ENCODE measurements at regions not wholly inside any gene's neighbourhood (a gene's known extent, or its start where the extent isn't known, plus 50 kb on each side); places are given as distances from the start of the nearest gene placed in this dataset.
"Not testable (repeated sequence)": the region's sequence is repeated elsewhere in the genome, so short reads cannot be mapped to it uniquely, and the experiment has no call there.

DNA sequence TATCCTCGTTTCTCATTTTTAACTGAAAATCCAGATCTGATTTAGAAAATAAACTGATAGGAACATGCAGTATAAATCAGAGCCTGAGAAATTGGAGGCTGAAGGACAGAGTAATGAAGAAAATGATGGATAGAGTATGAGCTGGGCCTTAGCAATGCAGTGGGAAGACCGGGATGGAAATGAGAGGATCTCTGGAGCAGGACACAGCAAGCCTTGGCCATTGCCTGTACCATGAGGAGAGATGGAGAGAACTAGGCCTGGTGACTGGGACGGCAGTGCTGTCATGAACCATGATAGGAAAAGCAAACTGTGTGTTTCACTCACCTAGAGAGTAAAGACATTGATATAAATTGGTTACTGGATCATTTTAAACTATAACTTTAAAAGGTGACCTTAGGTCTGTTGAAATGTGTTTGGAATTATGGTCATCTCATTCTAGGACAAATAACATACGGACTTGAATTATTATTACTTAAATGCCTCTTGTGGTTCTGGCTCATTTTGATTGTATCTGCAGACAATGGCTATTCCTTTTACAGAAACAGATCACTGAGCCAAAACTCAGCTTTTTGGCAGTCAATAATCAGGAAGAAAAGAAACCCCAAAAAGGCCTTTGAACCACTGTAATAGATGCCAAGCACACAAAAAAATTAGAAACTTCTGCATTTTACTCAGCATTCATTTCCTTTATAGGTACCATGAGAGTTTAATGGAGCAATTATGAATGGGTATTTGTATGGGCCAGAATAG, 251.9 kb upstream of the PRKD1 start:
- Mint-ChIP-seq H3K4me1 (ENCODE audit: low read depth) (no peaks in the 10 kb centered on the region), H3K9me3 (ENCODE audit: insufficient read depth) (peaks cover 4% of the 10 kb centered on the region), H3K27me3 (ENCODE audit: low read depth) (no peaks in the 10 kb centered on the region), H3K27ac (no peak overlapping the region), H3K4me3 (no peak overlapping the region), H3K36me3 (ENCODE audit: low read depth) (no peaks in the 10 kb centered on the region)
- DNase-seq (no peak), ATAC-seq (no peak)
- CTCF ChIA-PET: interaction anchor here (1.0 kb wide), 1 partner anchor 91 kb away, joined by 3 read pairs; no protein-coding TSS in a partner anchor
- POLR2A ChIA-PET: no interaction called here

GRCh38 chr14:30180219-30180618, 252.6 kb upstream of the PRKD1 start:
- H3K27me3 Mint-ChIP-seq (ENCODE audit: low read depth): no peaks in the 10 kb centered on the region
- ChIA-PET CTCF (no interaction called here), POLR2A (no interaction called here)
- no peak overlapping the region for H3K4me3 Mint-ChIP-seq
- no peak overlapping the region for H3K27ac Mint-ChIP-seq
- DNase-seq (no peak), ATAC-seq (no peak)
- no peaks in the 10 kb centered on the region for H3K4me1 Mint-ChIP-seq (ENCODE audit: low read depth)
- peaks cover 4% of the 10 kb centered on the region for H3K9me3 Mint-ChIP-seq (ENCODE audit: insufficient read depth)
- H3K36me3 Mint-ChIP-seq (ENCODE audit: low read depth): no peaks in the 10 kb centered on the region

DNA sequence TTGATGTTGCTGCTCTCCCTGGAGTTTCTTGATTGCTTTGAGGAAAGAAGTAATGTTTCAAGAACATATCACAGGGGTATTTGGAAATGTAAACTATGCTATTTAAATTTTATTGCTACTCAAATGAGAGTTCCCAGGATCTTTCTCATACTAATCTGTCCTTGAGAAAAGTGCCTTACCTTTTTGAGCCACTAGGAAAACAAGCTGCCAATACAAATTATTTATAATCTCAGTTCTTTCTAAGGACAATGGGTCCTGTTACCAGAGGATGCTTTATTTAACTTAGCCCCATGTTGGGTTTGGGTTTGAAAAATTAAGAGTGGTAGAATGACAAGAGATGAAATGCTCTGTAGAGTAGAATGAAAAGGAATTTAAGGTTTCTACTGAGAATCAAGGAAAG, 258.2 kb upstream of the PRKD1 start:
- Mint-ChIP-seq H3K27me3 (ENCODE audit: low read depth) (no peaks in the 10 kb centered on the region), H3K27ac (no peak overlapping the region), H3K4me3 (no peak overlapping the region), H3K36me3 (ENCODE audit: low read depth) (no peaks in the 10 kb centered on the region), H3K4me1 (ENCODE audit: low read depth) (no peaks in the 10 kb centered on the region), H3K9me3 (ENCODE audit: insufficient read depth) (no peaks in the 10 kb centered on the region)
- DNase-seq (no peak), ATAC-seq (no peak)
- ChIA-PET CTCF (no interaction called here), POLR2A (no interaction called here)

DNA sequence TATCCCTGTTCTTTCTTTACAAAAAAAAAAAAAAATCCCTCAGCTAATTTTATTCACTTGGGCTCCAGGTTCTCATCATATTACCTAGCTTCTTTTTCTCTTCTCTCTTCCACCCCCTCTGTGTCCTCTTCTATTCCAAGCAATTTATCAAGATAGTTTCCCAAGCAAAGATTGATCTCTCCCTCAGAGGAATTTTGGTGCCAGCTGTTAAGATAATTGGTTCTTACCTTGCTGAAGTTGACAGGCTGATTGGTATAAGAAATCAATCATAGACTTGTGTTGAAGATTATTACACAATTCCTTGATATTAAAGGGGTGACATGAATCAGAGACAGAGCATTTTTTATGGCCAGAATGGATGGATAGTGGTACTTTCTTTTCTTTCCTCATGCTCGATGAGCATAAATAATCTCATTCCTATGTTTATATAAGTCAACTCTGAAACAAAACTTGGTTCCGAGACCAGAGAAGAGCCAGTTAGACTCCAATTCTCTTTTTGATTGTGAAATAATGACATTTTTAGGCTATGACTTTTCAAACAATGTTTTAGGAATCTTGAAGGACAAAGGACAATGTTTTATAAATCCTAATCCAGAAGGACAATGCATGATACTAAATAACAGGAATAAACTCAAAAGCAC, 264.1 kb upstream of the PRKD1 start:
- ChIA-PET CTCF (no interaction called here), POLR2A (no interaction called here)
- H3K4me3 Mint-ChIP-seq: no peak overlapping the region
- no peaks in the 10 kb centered on the region for H3K9me3 Mint-ChIP-seq (ENCODE audit: insufficient read depth)
- no peaks in the 10 kb centered on the region for H3K27me3 Mint-ChIP-seq (ENCODE audit: low read depth)
- ATAC-seq (no peak), DNase-seq (no peak)
- H3K36me3 Mint-ChIP-seq (ENCODE audit: low read depth): no peaks in the 10 kb centered on the region
- no peak overlapping the region for H3K27ac Mint-ChIP-seq
- no peaks in the 10 kb centered on the region for H3K4me1 Mint-ChIP-seq (ENCODE audit: low read depth)

GRCh38 chr14:30193101-30193500, 265.5 kb upstream of the PRKD1 start:
- Mint-ChIP-seq H3K27me3 (ENCODE audit: low read depth) (no peaks in the 10 kb centered on the region), H3K4me1 (ENCODE audit: low read depth) (no peaks in the 10 kb centered on the region), H3K36me3 (ENCODE audit: low read depth) (no peaks in the 10 kb centered on the region), H3K9me3 (ENCODE audit: insufficient read depth) (no peaks in the 10 kb centered on the region), H3K4me3 (no peak overlapping the region), H3K27ac (no peak overlapping the region)
- ATAC-seq: no peak
- DNase-seq: no peak
- ChIA-PET POLR2A (no interaction called here), CTCF (no interaction called here)

GRCh38 chr14:30193845-30194501, 266.3 kb upstream of the PRKD1 start:
- no peaks in the 10 kb centered on the region for H3K36me3 Mint-ChIP-seq (ENCODE audit: low read depth)
- no peaks in the 10 kb centered on the region for H3K9me3 Mint-ChIP-seq (ENCODE audit: insufficient read depth)
- H3K27me3 Mint-ChIP-seq (ENCODE audit: low read depth): no peaks in the 10 kb centered on the region
- ATAC-seq: no peak
- no peak overlapping the region for H3K27ac Mint-ChIP-seq
- ChIA-PET POLR2A (no interaction called here), CTCF (no interaction called here)
- H3K4me3 Mint-ChIP-seq: no peak overlapping the region
- no peak for DNase-seq
- H3K4me1 Mint-ChIP-seq (ENCODE audit: low read depth): no peaks in the 10 kb centered on the region

- no peaks in the 10 kb centered on the region for H3K4me1 Mint-ChIP-seq (ENCODE audit: low read depth)
- no peaks in the 10 kb centered on the region for H3K27me3 Mint-ChIP-seq (ENCODE audit: low read depth)
- ATAC-seq (no peak), DNase-seq (no peak)
- CTCF ChIA-PET: no interaction called here
- H3K9me3 Mint-ChIP-seq (ENCODE audit: insufficient read depth): no peaks in the 10 kb centered on the region
- POLR2A ChIA-PET: no interaction called here
- no peak overlapping the region for H3K4me3 Mint-ChIP-seq
- H3K27ac Mint-ChIP-seq: no peak overlapping the region
- H3K36me3 Mint-ChIP-seq (ENCODE audit: low read depth): no peaks in the 10 kb centered on the region
These were observed 267.1 kb upstream of the PRKD1 start for GRCh38 chr14:30194741-30195148.

- ATAC-seq (no peak), DNase-seq (no peak)
- POLR2A ChIA-PET: no interaction called here
These were observed 268.3 kb upstream of the PRKD1 start for GRCh38 chr14:30195941-30196340.

GRCh38 chr14:30196861-30197260, 269.2 kb upstream of the PRKD1 start:
- Mint-ChIP-seq H3K9me3 (ENCODE audit: insufficient read depth) (no peaks in the 10 kb centered on the region), H3K4me1 (ENCODE audit: low read depth) (no peaks in the 10 kb centered on the region), H3K36me3 (ENCODE audit: low read depth) (no peaks in the 10 kb centered on the region), H3K4me3 (no peak overlapping the region), H3K27me3 (ENCODE audit: low read depth) (no peaks in the 10 kb centered on the region), H3K27ac (no peak overlapping the region)
- ChIA-PET POLR2A (no interaction called here), CTCF (no interaction called here)
- no peak for DNase-seq
- no peak for ATAC-seq

More at GRCh38 chr14:30195941-30196340, 268.3 kb upstream of the PRKD1 start:
- H3K9me3 Mint-ChIP-seq (ENCODE audit: insufficient read depth): no peaks in the 10 kb centered on the region
- no peaks in the 10 kb centered on the region for H3K36me3 Mint-ChIP-seq (ENCODE audit: low read depth)
- no peaks in the 10 kb centered on the region for H3K27me3 Mint-ChIP-seq (ENCODE audit: low read depth)
- CTCF ChIA-PET: no interaction called here
- no peaks in the 10 kb centered on the region for H3K4me1 Mint-ChIP-seq (ENCODE audit: low read depth)
- H3K4me3 Mint-ChIP-seq: no peak overlapping the region
- no peak overlapping the region for H3K27ac Mint-ChIP-seq

DNA sequence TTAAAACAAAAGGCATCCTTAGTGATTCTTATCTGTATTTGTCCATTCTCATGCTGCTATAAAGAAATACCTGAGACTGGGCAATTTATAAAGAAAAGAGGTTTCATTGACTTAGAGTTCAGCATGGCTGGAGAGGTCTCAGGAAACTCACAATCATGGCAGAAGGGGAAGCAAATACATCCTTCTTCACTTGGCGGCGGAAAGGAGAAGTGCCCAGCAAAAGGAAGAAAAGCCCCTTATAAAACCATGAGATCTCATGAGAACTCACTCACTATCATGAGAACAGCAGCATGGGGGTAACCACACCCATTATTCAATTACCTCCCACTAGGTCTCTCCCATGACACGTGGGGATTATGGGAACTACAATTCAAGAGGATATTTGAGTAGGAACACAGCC, 271.1 kb upstream of the PRKD1 start:
- H3K4me1 Mint-ChIP-seq (ENCODE audit: low read depth); POLR2A ChIA-PET; DNase-seq; H3K27ac Mint-ChIP-seq; H3K36me3 Mint-ChIP-seq (ENCODE audit: low read depth); H3K27me3 Mint-ChIP-seq (ENCODE audit: low read depth); ATAC-seq; CTCF ChIA-PET; H3K9me3 Mint-ChIP-seq (ENCODE audit: insufficient read depth); H3K4me3 Mint-ChIP-seq: not testable (repeated sequence)

DNA sequence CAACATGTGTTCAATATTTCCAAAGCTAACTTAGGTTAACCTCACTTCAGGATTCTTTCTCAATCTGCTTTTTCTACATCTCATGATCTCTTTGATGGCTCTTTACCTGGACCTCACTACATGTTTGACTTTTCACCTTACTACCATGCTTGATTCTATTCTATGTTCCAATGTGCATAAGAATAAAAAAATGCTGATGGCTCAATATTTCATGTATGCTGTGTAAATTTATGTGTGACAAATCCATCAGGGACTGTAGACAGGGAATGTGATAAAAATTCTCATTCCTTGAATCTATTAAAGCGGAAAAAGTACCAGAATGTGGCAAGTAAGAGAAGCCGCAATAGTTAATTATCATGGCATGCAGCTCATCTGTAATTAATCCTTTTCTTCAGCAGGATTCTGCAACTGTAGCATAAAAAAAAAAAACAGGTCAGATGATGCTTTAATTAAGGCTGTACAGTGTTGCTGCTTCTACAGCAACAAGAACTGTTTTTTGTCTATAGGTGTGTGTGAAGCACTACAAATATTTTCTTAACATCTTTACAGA, 276.9 kb upstream of the PRKD1 start:
- no peaks in the 10 kb centered on the region for H3K27me3 Mint-ChIP-seq (ENCODE audit: low read depth)
- no peak for ATAC-seq
- no peak for DNase-seq
- ChIA-PET CTCF (no interaction called here), POLR2A (no interaction called here)
- no peaks in the 10 kb centered on the region for H3K36me3 Mint-ChIP-seq (ENCODE audit: low read depth)
- H3K4me1 Mint-ChIP-seq (ENCODE audit: low read depth): no peaks in the 10 kb centered on the region
- H3K4me3 Mint-ChIP-seq: no peak overlapping the region
- H3K9me3 Mint-ChIP-seq (ENCODE audit: insufficient read depth): no peaks in the 10 kb centered on the region
- no peak overlapping the region for H3K27ac Mint-ChIP-seq

DNA sequence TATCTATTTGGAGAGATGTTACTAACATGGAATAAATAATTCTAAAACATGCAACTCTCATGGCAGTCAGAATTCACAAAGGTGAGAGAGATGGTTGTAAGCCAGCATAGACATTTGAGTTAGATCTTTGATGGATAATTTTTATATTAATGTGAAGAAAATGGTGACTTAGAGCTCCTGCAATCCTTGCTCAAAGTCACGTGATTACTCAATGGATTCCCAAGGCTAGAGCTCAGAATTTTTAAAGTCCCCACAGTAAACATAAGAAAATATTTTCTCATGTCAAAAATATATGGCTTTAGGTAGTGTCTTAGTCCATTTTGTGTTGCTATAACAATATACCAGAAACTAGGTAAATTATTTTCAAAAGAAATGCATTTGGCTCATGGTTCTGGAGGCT, 281.5 kb upstream of the PRKD1 start:
- Mint-ChIP-seq H3K27me3 (ENCODE audit: low read depth) (no peaks in the 10 kb centered on the region), H3K9me3 (ENCODE audit: insufficient read depth) (no peaks in the 10 kb centered on the region), H3K4me1 (ENCODE audit: low read depth) (no peaks in the 10 kb centered on the region), H3K36me3 (ENCODE audit: low read depth) (no peaks in the 10 kb centered on the region), H3K4me3 (no peak overlapping the region), H3K27ac (no peak overlapping the region)
- ChIA-PET CTCF (interaction anchor here (1.5 kb wide), 1 partner anchor 62 kb away, joined by 6 read pairs; no protein-coding TSS in a partner anchor), POLR2A (no interaction called here)
- ATAC-seq (no peak), DNase-seq (no peak)

Measured in activated CD8-positive, alpha-beta T cell treated with anti-CD3 and anti-CD28 coated beads, Interleukin-2, amount 10 ng/mL, durations not matched to agents 7 days and 5 days (primary cell).